SK-N-SH (cell line): ENCODE measurements at regions not wholly inside any gene's neighbourhood (a gene's known extent, or its start where the extent isn't known, plus 50 kb on each side); places are given as distances from the start of the nearest gene placed in this dataset.

Source experiments
- CTCF ChIA-PET: fragments of 300-600, 350-600 bp; formaldehyde crosslinking; extraction: SDS; loops from one replicate; lab custom pipeline; 2021; lab: Yijun Ruan, JAX
- POLR2A ChIA-PET: fragments of 350-600 bp; sonication (Branson Sonifier 250); formaldehyde crosslinking; extraction: SDS; loops from one replicate; lab custom pipeline; 2020; ENCODE audit warnings: antibody characterized with exemption, inconsistent platforms; lab: Yijun Ruan, JAX
- DNase-seq: peaks from one replicate; pipeline ENCODE4 v3.0.0; 2012
- H2AFZ ChIP-seq: fragments of 200-600 bp; sonication (generic); 2 replicates; pipeline ENCODE4 v1.8.1; 2016; ENCODE audit warnings: antibody characterized with exemption, mild to moderate bottlenecking, low read depth
- H3F3A ChIP-seq: fragments of 200-600 bp; sonication (generic); replicated peaks from 2 replicates; pipeline ENCODE3; 2016; ENCODE audit warnings: antibody characterized with exemption, mild to moderate bottlenecking; ENCODE audit not compliant: insufficient read depth
- H3K27ac ChIP-seq, 2 experiments: fragments of 200-500 bp in 1 of 2; fragments of 200-600 bp in 1 of 2; sonication (Bioruptor generic) in 1 of 2; sonication (generic), shearing (Covaris generic) in 1 of 2; 2 replicates each; pipeline versions ENCODE4 v1.5.1 to v1.6.1; 2014 to 2016; ENCODE audit warnings: low read depth in 2 of 2, inconsistent platforms in 1 of 2, low read length in 1 of 2, mild to moderate bottlenecking in 1 of 2, mixed read lengths in 1 of 2
- H3K27me3 ChIP-seq: fragments of 200-600 bp; sonication (generic), shearing (Covaris generic); 2 replicates; pipeline ENCODE4 v1.6.1; 2016; ENCODE audit warnings: mixed run types; ENCODE audit not compliant: insufficient read depth
- H3K36me3 ChIP-seq, 2 experiments: fragments of 200-500 bp in 1 of 2; fragments of 200-600 bp in 1 of 2; sonication (Bioruptor generic) in 1 of 2; sonication (generic) in 1 of 2; replicated peaks in 1 of 2; 2 replicates each; pipeline versions ENCODE3 to v1.5.1; 2014 to 2016; ENCODE audit warnings: low read length in 1 of 2, mild to moderate bottlenecking in 1 of 2; ENCODE audit not compliant: insufficient read depth in 2 of 2, control insufficient read depth in 1 of 2
- H3K4me1 ChIP-seq, 2 experiments: fragments of 200-500 bp in 1 of 2; fragments of 200-600 bp in 1 of 2; sonication (Bioruptor generic) in 1 of 2; sonication (generic), shearing (Covaris generic) in 1 of 2; 2 replicates each; pipeline versions ENCODE4 v1.5.1 to v1.6.1; 2014 to 2016; ENCODE audit warnings: low read depth in 1 of 2, low read length in 1 of 2, mixed run types in 1 of 2; ENCODE audit not compliant: insufficient read depth in 2 of 2, control insufficient read depth in 1 of 2
- H3K4me2 ChIP-seq: fragments of 200-600 bp; sonication (generic), shearing (Covaris generic); 2 replicates; pipeline ENCODE4 v1.6.1; 2017; ENCODE audit warnings: mixed run types
- H3K4me3 ChIP-seq, 2 experiments: fragments of 200-500 bp in 1 of 2; fragments of 200-600 bp in 1 of 2; sonication (Bioruptor generic) in 1 of 2; sonication (generic), shearing (Covaris generic) in 1 of 2; 2 replicates each; pipeline versions ENCODE4 v1.5.1 to v1.8.1; 2014 to 2016; ENCODE audit warnings: low read depth in 2 of 2, inconsistent platforms in 1 of 2, low read length in 1 of 2, mild to moderate bottlenecking in 1 of 2, mixed read lengths in 1 of 2, moderate library complexity in 1 of 2
- H3K79me2 ChIP-seq: fragments of 200-600 bp; sonication (generic); 2 replicates; pipeline ENCODE4 v1.8.1; 2017; ENCODE audit warnings: mild to moderate bottlenecking; ENCODE audit not compliant: insufficient read depth
- H3K9ac ChIP-seq: fragments of 200-600 bp; sonication (generic); 2 replicates; pipeline ENCODE4 v1.6.1; 2017; ENCODE audit warnings: mixed run types
- H3K9me2 ChIP-seq: fragments of 200-600 bp; sonication (generic); 2 replicates; pipeline ENCODE4 v1.6.1; 2017; ENCODE audit warnings: mixed run types
- H3K9me3 ChIP-seq: fragments of 200-600 bp; sonication (generic); 2 replicates; pipeline ENCODE4 v1.6.1; 2017; ENCODE audit warnings: mixed run types, mild to moderate bottlenecking, moderate library complexity
- H4K20me1 ChIP-seq: fragments of 200-600 bp; sonication (generic); 2 replicates; pipeline ENCODE4 v1.6.1; 2017; ENCODE audit warnings: mild to moderate bottlenecking, mixed run types; ENCODE audit not compliant: insufficient read depth
- CHD2 ChIP-seq: fragments of 150-350 bp; IDR thresholded peaks from 2 replicates; pipeline ENCODE4 v1.6.1; 2018; ENCODE audit warnings: low read length; ENCODE audit not compliant: partially characterized antibody
- EP300 ChIP-seq, 2 experiments: IDR thresholded peaks; 2 replicates each; pipeline versions ENCODE4 v1.4.0 to v1.6.1; 2012; ENCODE audit warnings: borderline replicate concordance in 1 of 2, low read depth in 1 of 2, low read length in 1 of 2
- FOXJ3 ChIP-seq: sonication (generic); formaldehyde crosslinking; IDR thresholded peaks from 2 replicates; pipeline ENCODE4 v1.5.1; 2020; ENCODE audit warnings: mild to moderate bottlenecking, missing genetic modification reagents
- FOXM1 ChIP-seq: IDR thresholded peaks from 2 replicates; pipeline ENCODE4 v1.4.0; 2012; ENCODE audit warnings: low read depth, mild to moderate bottlenecking
- GABPA ChIP-seq: IDR thresholded peaks from 2 replicates; pipeline ENCODE4 v1.4.0; 2012; ENCODE audit warnings: low read depth, mild to moderate bottlenecking
- NRF1 ChIP-seq: IDR thresholded peaks from 2 replicates; pipeline ENCODE4 v1.6.1; 2012; ENCODE audit warnings: low read depth, mild to moderate bottlenecking, low read length
- POLR2AphosphoS5 ChIP-seq: IDR thresholded peaks from 2 replicates; pipeline ENCODE4 v1.6.1; 2012; ENCODE audit warnings: low read depth, low read length
- SIN3A ChIP-seq: IDR thresholded peaks from 2 replicates; pipeline ENCODE4 v1.6.1; 2012; ENCODE audit warnings: low read depth, mild to moderate bottlenecking, low read length, moderate library complexity, borderline replicate concordance
- YY1 ChIP-seq: IDR thresholded peaks from 2 replicates; pipeline ENCODE4 v1.4.0; 2012; ENCODE audit warnings: low read depth, mild to moderate bottlenecking
- WGBS: methylation state at CpG from one replicate; pipeline ENCODE4 v1.1.6; 2017; ENCODE audit warnings: low lambda C conversion rate; 5-methylcytosine and 5-hydroxymethylcytosine counted together
- TF ChIP-seq, protein P1 (sequence below): IDR thresholded peaks from 2 replicates; pipeline ENCODE4 v1.4.0; 2012; ENCODE audit warnings: low read depth, borderline replicate concordance

GRCh38 chrX:1074755-1075154, 137.7 kb downstream of the CRLF2 start:
- H3K27me3 ChIP-seq: no peaks in the 10 kb centered on the region; the same call in 1 of the 2 replicates
- no peak overlapping the region for H3K4me2 ChIP-seq
- no peak overlapping the region for H3K4me3 ChIP-seq
- no peak for DNase-seq
- no peaks in the 10 kb centered on the region for H3K36me3 ChIP-seq
- POLR2A ChIA-PET: no interaction called here
- no peaks in the 10 kb centered on the region for H3K79me2 ChIP-seq
- WGBS: 10% methylated on average over 5 of the region's 8 CpGs
- H3K4me1 ChIP-seq: no peaks in the 10 kb centered on the region
- no peaks in the 10 kb centered on the region for H4K20me1 ChIP-seq
- no peak overlapping the region for H2AFZ ChIP-seq
- CTCF ChIA-PET: no interaction called here
- no peak overlapping the region for H3K9ac ChIP-seq
- H3K9me3 ChIP-seq: no peaks in the 10 kb centered on the region
- TF ChIP-seq SIN3A: no peak
- TF ChIP-seq FOXJ3 (CRISPR knock-in tag): no peak
- TF ChIP-seq FOXM1: no peak
- no peaks in the 10 kb centered on the region for H3F3A ChIP-seq
- H3K9me2 ChIP-seq: no peaks in the 10 kb centered on the region
- H3K27ac ChIP-seq: no peak overlapping the region

DNA sequence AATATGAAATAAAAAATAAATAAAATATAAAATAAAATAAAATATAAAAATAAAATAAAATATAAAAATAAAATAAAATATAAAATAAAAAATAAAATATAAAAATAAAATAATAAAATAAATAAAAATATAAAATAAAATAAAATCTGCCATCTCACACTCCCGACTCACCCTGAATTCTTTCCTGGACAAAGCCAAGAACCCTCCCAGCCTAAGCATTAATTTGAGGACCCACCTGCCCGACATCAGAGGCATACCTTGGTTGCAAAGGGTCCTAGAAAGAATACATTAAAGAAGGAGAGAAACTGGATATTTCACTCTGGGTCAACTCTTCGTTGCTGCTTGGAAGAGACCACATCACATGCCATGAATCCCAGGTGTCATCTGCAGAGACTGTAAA, 138.3 kb downstream of the CRLF2 start:
- no peaks in the 10 kb centered on the region for H3K36me3 ChIP-seq
- WGBS: 22% methylated on average over 3 of the region's 3 CpGs
- no peak overlapping the region for H3K4me2 ChIP-seq
- no peak for DNase-seq
- no peaks in the 10 kb centered on the region for H3K4me1 ChIP-seq
- no peaks in the 10 kb centered on the region for H3F3A ChIP-seq
- ChIA-PET POLR2A (no interaction called here), CTCF (no interaction called here)
- no peaks in the 10 kb centered on the region for H3K9me2 ChIP-seq
- H3K79me2 ChIP-seq: no peaks in the 10 kb centered on the region
- H3K27ac ChIP-seq: no peak overlapping the region
- H4K20me1 ChIP-seq: no peaks in the 10 kb centered on the region
- H3K9ac ChIP-seq: no peak overlapping the region
- H3K27me3 ChIP-seq: no peaks in the 10 kb centered on the region; the same call in 1 of the 2 replicates
- H2AFZ ChIP-seq: no peak overlapping the region
- no peak overlapping the region for H3K4me3 ChIP-seq
- no peaks in the 10 kb centered on the region for H3K9me3 ChIP-seq
- no peak for TF ChIP-seq CHD2
- TF ChIP-seq YY1: no peak
- TF ChIP-seq NRF1: no peak
- TF ChIP-seq EP300 (IDR thresholded peaks at IDR 0.05; ENCODE audit: borderline replicate concordance in 1 of 2, low read depth in 1 of 2, low read length in 1 of 2): no peak
- no peak for TF ChIP-seq POLR2AphosphoS5
- TF ChIP-seq GABPA: no peak

- Histone ChIP-seq H3K4me3 (no peak overlapping the region), H3K27ac (no peak overlapping the region), H3K36me3 (no peaks in the 10 kb centered on the region), H3K4me1 (no peaks in the 10 kb centered on the region), H3K9ac (no peak overlapping the region), H3K4me2 (no peak overlapping the region), H3K9me3 (no peaks in the 10 kb centered on the region), H3K27me3 (no peaks in the 10 kb centered on the region; the same call in 1 of the 2 replicates), H2AFZ (no peak overlapping the region), H4K20me1 (no peaks in the 10 kb centered on the region), H3K79me2 (no peaks in the 10 kb centered on the region), H3F3A (no peaks in the 10 kb centered on the region), H3K9me2 (no peaks in the 10 kb centered on the region)
- ChIA-PET POLR2A (no interaction called here), CTCF (no interaction called here)
- DNase-seq: no peak
- WGBS: 56% methylated on average over 23 of the region's 24 CpGs
- no peak for TF ChIP-seq YY1
- TF ChIP-seq, protein P1, sequence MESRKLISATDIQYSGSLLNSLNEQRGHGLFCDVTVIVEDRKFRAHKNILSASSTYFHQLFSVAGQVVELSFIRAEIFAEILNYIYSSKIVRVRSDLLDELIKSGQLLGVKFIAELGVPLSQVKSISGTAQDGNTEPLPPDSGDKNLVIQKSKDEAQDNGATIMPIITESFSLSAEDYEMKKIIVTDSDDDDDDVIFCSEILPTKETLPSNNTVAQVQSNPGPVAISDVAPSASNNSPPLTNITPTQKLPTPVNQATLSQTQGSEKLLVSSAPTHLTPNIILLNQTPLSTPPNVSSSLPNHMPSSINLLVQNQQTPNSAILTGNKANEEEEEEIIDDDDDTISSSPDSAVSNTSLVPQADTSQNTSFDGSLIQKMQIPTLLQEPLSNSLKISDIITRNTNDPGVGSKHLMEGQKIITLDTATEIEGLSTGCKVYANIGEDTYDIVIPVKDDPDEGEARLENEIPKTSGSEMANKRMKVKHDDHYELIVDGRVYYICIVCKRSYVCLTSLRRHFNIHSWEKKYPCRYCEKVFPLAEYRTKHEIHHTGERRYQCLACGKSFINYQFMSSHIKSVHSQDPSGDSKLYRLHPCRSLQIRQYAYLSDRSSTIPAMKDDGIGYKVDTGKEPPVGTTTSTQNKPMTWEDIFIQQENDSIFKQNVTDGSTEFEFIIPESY: no peak
These were observed 139.6 kb downstream of the CRLF2 start for GRCh38 chrX:1072637-1073377.
